UCSD-AML1 (cell line): ENCODE measurements at regions not wholly inside any gene's neighbourhood (a gene's known extent, or its start where the extent isn't known, plus 50 kb on each side); places are given as distances from the start of the nearest gene placed in this dataset.
"Not testable (repeated sequence)": the region's sequence is repeated elsewhere in the genome, so short reads cannot be mapped to it uniquely, and the experiment has no call there.

ENCODE experiments used
- DNase-seq: peaks from one replicate; lab custom pipeline; 2025; ENCODE audit not compliant: unreplicated experiment; lab: John Stamatoyannopoulos, UW

- DNase-seq = no peak
Measured at GRCh38 chr4:62571494-62571893, 1371.4 kb downstream of the ADGRL3 start.

GRCh38 chr4:62560858-62561257 is 1360.7 kb downstream of the ADGRL3 start:
- DNase-seq = no peak

- no peak for DNase-seq
Measured at GRCh38 chr4:62550121-62550520, 1350.0 kb downstream of the ADGRL3 start.

- no peak for DNase-seq
Measured at GRCh38 chr4:62549601-62550000, 1349.5 kb downstream of the ADGRL3 start.

GRCh38 chr4:62548765-62549164 is 1348.6 kb downstream of the ADGRL3 start:
- no peak for DNase-seq

GRCh38 chr4:62548108-62548524 is 1348.0 kb downstream of the ADGRL3 start:
- DNase-seq = no peak

- DNase-seq = no peak
Measured at GRCh38 chr4:62544428-62544827, 1344.3 kb downstream of the ADGRL3 start.

GRCh38 chr4:62543002-62543401 is 1342.9 kb downstream of the ADGRL3 start:
- no peak for DNase-seq

GRCh38 chr4:62533573-62533972 is 1333.4 kb downstream of the ADGRL3 start:
- no peak for DNase-seq

GRCh38 chr4:62531731-62532130 is 1331.6 kb downstream of the ADGRL3 start:
- peak; percentile 8 for DNase-seq

GRCh38 chr4:62531264-62531663 is 1331.1 kb downstream of the ADGRL3 start:
- no peak for DNase-seq

- DNase-seq = no peak
Measured at GRCh38 chr4:62528874-62529273, 1328.7 kb downstream of the ADGRL3 start.

- DNase-seq = no peak
Measured at GRCh38 chr4:62526671-62527070, 1326.5 kb downstream of the ADGRL3 start.

GRCh38 chr4:62523256-62523655 is 1323.1 kb downstream of the ADGRL3 start:
- DNase-seq = no peak

GRCh38 chr4:62522273-62522672 is 1322.1 kb downstream of the ADGRL3 start:
- no peak for DNase-seq

GRCh38 chr4:62517716-62518115 is 1317.6 kb downstream of the ADGRL3 start:
- DNase-seq = peak; percentile 7

- peak; percentile 11 for DNase-seq
Measured at GRCh38 chr4:62513306-62513705, 1313.2 kb downstream of the ADGRL3 start.

GRCh38 chr4:62512271-62512670 is 1312.1 kb downstream of the ADGRL3 start:
- DNase-seq = peak; percentile 4

GRCh38 chr4:62510228-62510627 is 1310.1 kb downstream of the ADGRL3 start:
- DNase-seq = no peak

- DNase-seq = no peak
Measured at GRCh38 chr4:62500296-62500695, 1300.2 kb downstream of the ADGRL3 start.

- DNase-seq = no peak
Measured at GRCh38 chr4:62495032-62495431, 1294.9 kb downstream of the ADGRL3 start.

GRCh38 chr4:62491756-62492155 is 1291.6 kb downstream of the ADGRL3 start:
- not testable (repeated sequence) for DNase-seq

- DNase-seq = no peak
Measured at GRCh38 chr4:62490635-62491034, 1290.5 kb downstream of the ADGRL3 start.

GRCh38 chr4:62487016-62487415 is 1286.9 kb downstream of the ADGRL3 start:
- peak; percentile 2 for DNase-seq
